Effector memory CD8-positive, alpha-beta T cell (primary cell): ENCODE measurements at regions not wholly inside any gene's neighbourhood (a gene's known extent, or its start where the extent isn't known, plus 50 kb on each side); places are given as distances from the start of the nearest gene placed in this dataset.
"Not testable (repeated sequence)": the region's sequence is repeated elsewhere in the genome, so short reads cannot be mapped to it uniquely, and the experiment has no call there.

ENCODE experiments used
- ATAC-seq: fragments of 150-1000 bp; cut with Tn5 transposase; replicated peaks from 2 replicates; pipeline ENCODE4 v1.10.0; 2021; ENCODE audit warnings: mild to moderate bottlenecking, moderate library complexity
- DNase-seq, 3 experiments: peaks; one replicate each; pipeline ENCODE4 v3.0.0; 2021
- H3K27ac Mint-ChIP-seq, 2 donors: one replicate each; pipeline ENCODE4 v1.8.0; 2022; ENCODE audit warnings: mild to moderate bottlenecking in 2 of 2, mixed read lengths in 2 of 2, moderate library complexity in 2 of 2
- H3K27me3 Mint-ChIP-seq, 2 donors: one replicate each; pipeline ENCODE4 v1.8.0; 2022; ENCODE audit warnings: mixed read lengths in 2 of 2
- H3K36me3 Mint-ChIP-seq: one replicate; pipeline ENCODE4 v1.8.0; 2022; ENCODE audit warnings: mild to moderate bottlenecking, moderate library complexity, mixed read lengths; ENCODE audit not compliant: insufficient read depth
- H3K4me1 Mint-ChIP-seq, 2 donors: one replicate each; pipeline ENCODE4 v1.8.0; 2022; ENCODE audit warnings: low read depth in 2 of 2, mixed read lengths in 2 of 2
- H3K4me3 Mint-ChIP-seq, 2 donors: one replicate each; pipeline ENCODE4 v1.8.0; 2022; ENCODE audit warnings: mild to moderate bottlenecking in 2 of 2, mixed read lengths in 2 of 2, moderate library complexity in 2 of 2
- H3K9me3 Mint-ChIP-seq, 2 donors: one replicate each; pipeline ENCODE4 v1.8.0; 2022; ENCODE audit warnings: mixed read lengths in 2 of 2

DNA sequence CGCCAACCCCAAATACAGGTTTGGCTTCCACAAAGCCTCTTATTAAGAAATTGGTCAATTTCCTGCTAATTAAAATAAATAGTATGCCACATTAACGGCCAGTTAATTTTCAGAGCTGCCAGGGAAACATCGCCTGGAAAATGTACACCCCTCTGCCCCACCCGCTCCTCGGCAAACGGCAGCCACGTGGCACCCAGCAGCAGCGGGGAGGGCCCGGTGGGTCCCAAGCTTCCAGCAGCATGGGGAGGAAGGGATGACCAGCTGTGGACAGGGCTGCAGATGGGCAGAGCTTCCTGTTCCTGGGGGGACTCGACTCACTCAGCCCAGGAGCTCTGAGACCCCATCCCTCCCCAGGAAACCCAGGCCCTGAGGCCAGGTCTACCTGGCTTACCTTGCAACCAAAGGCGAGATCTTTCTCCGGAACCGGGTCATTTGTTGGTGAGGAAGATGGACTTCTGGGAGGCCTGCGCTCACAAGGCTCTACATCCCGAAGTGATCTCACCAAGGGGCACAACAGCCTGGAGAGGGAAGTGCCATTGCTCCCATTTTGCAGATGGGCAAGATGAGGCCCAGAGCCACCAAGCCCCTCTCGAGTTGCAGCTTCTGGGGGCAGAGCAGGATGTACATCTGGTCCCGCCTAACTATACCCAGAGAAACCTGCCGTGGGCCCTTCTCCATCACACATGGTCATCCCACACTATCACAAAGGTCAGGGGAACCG lies 68.3 kb downstream of the IGLL1 start:
- no peaks in the 10 kb centered on the region for H3K36me3 Mint-ChIP-seq
- no peak overlapping the region for H3K27ac Mint-ChIP-seq
- H3K27me3 Mint-ChIP-seq, result peaks cover 16 to 53% of the 10 kb centered on the region in 2 donors

DNA sequence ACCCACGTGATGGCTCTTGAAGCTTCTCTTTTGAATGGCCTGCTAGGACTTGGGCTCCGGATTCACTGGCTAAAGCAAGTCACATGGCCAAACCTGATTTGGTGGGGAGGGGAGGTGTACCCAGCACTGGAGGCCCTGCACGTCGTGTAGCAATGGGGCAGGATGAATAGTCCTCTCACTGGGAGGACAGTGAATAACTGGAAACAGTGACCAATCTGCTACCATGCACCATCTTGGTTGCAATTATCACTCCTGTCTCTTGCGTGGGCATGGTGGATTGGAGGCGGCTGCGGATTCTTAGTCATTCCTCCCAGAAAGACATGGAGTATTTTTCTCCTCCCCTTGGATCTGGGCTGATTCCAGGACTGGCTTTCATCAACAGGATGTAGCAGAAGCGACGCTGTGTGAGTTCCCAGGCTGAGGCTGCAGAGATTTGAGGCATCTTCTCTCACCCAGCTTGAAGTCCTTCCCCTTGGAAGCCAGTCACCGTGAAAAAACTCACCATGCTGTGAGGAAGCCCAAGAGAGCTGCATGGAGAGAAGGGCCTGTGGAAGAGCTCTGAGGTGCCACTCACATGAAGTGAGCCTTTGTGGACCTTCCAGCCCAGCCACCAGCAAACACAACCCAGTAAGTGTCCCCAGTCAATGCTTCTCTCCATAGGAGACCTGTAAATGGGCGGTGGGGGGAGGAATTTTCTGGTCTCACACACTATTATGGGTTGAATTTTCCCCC lies 70.4 kb downstream of the IGLL1 start:
- Mint-ChIP-seq H3K9me3 (no peaks in the 10 kb centered on the region), H3K4me1 (no peaks in the 10 kb centered on the region), H3K4me3 (no peak overlapping the region), H3K27me3 (peaks cover 23 to 66% of the 10 kb centered on the region in 2 donors), H3K36me3 (no peaks in the 10 kb centered on the region), H3K27ac (no peak overlapping the region)
- DNase-seq (no peak), ATAC-seq (no peak)

More for the DNA sequence above, 68.3 kb downstream of the IGLL1 start:
- no peaks in the 10 kb centered on the region for H3K4me1 Mint-ChIP-seq
- no peak for DNase-seq
- H3K4me3 Mint-ChIP-seq, result no peak overlapping the region
- H3K9me3 Mint-ChIP-seq, result no peaks in the 10 kb centered on the region
- ATAC-seq, result no peak

DNA sequence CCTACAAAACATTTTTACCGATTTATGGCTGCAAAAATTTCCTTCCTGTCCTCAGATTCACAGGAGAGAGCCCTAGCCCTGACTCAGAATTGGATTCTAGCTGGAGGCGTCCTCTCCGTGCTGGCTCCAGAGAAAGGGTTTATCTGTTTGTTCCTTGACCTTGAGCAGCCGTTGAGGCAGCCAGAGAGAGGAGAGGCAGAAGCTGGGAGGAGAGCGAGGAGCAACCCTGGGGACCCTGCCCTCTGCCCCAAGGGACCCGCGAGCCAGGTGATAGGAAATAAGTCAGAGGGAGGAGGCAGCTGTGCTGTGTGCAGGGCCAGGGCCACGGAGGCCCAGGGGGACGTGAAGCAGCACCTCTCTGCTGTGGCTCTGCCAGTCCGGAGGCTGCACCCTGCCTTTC lies 75.6 kb downstream of the IGLL1 start:
- Mint-ChIP-seq H3K27me3 (peaks cover 32 to 64% of the 10 kb centered on the region in 2 donors), H3K4me3 (no peak overlapping the region), H3K27ac (no peak overlapping the region), H3K36me3 (no peaks in the 10 kb centered on the region), H3K9me3 (no peaks in the 10 kb centered on the region), H3K4me1 (peaks cover 5 to 6% of the 10 kb centered on the region in 2 donors)
- DNase-seq (no peak), ATAC-seq (no peak)

DNA sequence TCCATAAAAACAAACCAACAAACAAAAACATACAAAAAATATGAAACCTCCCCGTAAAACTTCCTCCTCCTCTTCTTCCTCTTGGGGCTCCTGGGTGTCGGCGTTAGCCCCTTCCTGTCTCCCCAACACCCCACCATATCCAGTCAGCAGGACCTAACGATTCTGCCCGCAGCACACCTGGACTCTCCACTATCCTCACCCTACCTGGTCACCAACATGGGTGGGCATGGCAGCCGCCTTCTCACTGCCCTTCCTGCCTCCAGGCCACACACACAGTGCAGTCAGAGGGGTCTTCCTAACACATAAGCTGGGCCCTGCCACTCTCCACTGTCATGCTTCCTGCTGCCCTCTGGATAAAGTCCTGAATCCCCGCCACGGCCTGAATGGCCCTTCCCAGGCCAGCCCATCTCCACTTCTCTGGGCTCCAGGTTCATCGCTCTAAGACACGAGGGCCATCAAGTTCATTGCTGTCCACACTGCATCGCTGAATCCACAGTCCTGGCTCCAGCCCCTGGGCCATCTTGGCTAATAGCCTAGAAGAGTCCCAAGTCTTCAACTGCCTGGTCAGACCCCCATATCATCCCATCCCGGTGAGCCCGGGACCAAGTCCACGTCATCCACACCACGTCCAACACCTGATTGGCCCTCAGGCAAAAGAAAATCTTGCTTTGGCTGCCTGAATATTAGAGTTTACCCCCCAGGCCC lies 76.2 kb downstream of the IGLL1 start:
- H3K27me3 Mint-ChIP-seq, result peaks cover 32 to 66% of the 10 kb centered on the region in 2 donors
- no peaks in the 10 kb centered on the region for H3K36me3 Mint-ChIP-seq
- peak overlapping the region in 1 of 2 donors; percentile 13 for H3K4me3 Mint-ChIP-seq
- ATAC-seq, result no peak
- no peak overlapping the region for H3K27ac Mint-ChIP-seq
- H3K4me1 Mint-ChIP-seq, result peaks cover 5 to 6% of the 10 kb centered on the region in 2 donors
- no peak for DNase-seq
- no peaks in the 10 kb centered on the region for H3K9me3 Mint-ChIP-seq

DNA sequence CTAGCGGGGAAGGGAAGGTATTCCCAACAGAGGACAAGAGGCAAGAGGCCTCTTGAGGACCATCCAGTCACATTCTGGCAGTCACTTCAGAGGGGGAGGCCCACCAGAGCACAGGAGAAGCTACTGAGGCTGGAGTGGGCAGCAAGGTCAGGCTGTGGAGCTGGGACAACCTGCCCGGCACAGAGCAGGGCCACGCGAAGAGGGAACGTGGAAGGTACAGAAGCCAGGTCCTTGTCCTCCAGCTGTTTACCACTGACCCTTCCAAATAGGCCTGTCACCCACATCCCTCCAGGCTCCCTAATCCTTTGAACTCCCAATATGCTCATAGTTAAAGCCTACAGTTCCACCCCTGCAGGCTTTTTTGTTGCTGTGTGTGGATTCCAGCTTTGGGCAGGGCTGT lies 76.9 kb downstream of the IGLL1 start:
- Mint-ChIP-seq H3K36me3 (no peaks in the 10 kb centered on the region), H3K4me1 (peaks cover 5 to 6% of the 10 kb centered on the region in 2 donors), H3K9me3 (no peaks in the 10 kb centered on the region), H3K4me3 (peak overlapping the region in 1 of 2 donors; percentile 13), H3K27me3 (peaks cover 32 to 73% of the 10 kb centered on the region in 2 donors), H3K27ac (no peak overlapping the region)
- ATAC-seq (no peak), DNase-seq (no peak)

DNA sequence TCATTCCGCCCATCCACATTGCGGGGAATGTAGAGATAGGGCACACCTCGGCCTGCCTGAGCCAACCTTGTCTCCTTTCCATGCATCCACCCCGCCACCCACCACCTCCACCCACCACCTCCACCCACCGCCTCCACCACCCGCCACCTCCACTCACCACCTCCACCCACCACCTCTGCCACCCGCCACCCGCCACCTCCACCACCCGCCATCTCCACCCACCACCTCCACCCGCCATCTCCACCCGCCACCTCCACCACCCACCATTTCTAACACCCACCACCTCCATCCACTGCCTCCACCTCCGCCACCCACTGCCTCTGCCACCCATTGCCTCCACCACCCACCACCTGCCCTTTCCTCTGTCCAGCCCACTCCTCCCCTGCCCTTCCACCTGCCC lies 78.4 kb downstream of the IGLL1 start:
- no peaks in the 10 kb centered on the region for H3K9me3 Mint-ChIP-seq
- H3K4me3 Mint-ChIP-seq, result no peak overlapping the region
- H3K27ac Mint-ChIP-seq, result peak overlapping the region in 1 of 2 donors; percentile 58
- H3K27me3 Mint-ChIP-seq, result peaks cover 23 to 73% of the 10 kb centered on the region in 2 donors
- DNase-seq (no peak), ATAC-seq (no peak)
- H3K4me1 Mint-ChIP-seq, result peaks cover 5 to 6% of the 10 kb centered on the region in 2 donors
- H3K36me3 Mint-ChIP-seq, result no peaks in the 10 kb centered on the region

DNA sequence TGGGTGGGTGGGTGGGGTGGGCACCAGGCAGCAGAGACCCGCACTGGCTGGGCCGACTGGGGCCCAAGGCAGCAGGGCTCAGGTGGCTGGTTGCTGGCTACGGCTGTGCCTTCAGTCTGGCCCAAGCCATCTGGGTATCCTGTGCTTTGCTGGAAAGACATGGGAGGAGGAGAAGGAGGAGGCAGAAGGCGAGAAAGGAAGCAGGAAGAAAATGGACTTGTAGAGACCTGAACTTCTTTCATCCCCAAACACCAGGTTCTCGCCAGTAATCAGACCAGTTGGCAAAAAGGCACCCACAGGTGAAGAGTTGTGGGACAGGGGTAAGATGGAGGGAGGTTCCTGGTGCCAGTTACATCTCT lies 78.8 kb downstream of the IGLL1 start:
- Mint-ChIP-seq H3K27me3 (peaks cover 27 to 77% of the 10 kb centered on the region in 2 donors), H3K9me3 (no peaks in the 10 kb centered on the region), H3K4me3 (no peak overlapping the region), H3K4me1 (peaks cover 7 to 9% of the 10 kb centered on the region in 2 donors), H3K27ac (peak overlapping the region in 1 of 2 donors; percentile 58), H3K36me3 (no peaks in the 10 kb centered on the region)
- DNase-seq (no peak), ATAC-seq (no peak)

DNA sequence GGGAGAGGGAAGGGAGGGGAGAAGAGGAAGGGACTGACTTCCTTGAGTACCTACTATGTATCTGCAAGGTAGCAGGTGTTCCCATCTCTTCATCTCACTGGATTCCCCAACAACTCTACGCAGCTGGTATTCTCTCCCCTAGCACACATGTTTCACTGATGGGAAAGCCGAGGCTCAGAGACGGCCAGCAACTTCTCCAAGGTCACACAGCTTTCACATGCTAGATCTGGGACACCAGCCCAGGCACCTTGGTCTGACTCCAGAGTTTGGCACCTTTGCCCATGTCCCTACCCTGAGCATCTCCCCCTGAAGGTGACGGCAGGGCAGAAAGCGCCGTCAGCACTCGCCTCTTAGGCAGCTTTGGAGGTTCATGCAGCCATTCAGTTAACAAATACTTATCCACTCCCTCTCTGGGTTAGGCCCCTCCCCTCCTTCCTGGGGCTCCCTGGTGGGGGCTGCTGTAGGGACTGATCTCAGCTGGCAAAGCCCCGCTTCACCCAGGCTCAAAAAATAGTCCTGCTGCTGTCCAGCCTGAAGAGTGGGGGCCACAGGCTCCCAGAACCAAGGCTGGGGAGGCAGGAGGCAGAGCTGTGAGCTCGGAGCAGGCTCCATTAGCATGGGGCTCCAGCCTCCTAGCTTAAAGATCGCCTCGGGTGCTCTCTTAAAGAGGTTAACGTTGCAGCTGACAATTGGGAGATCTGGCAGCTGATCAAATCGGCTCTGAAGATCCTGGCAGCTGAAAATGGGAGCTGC lies 79.4 kb downstream of the IGLL1 start:
- no peaks in the 10 kb centered on the region for H3K9me3 Mint-ChIP-seq
- ATAC-seq (no peak), DNase-seq (no peak)
- H3K4me3 Mint-ChIP-seq, result no peak overlapping the region
- no peaks in the 10 kb centered on the region for H3K36me3 Mint-ChIP-seq
- H3K27ac Mint-ChIP-seq, result peak overlapping the region in 1 of 2 donors; percentile 58
- H3K27me3 Mint-ChIP-seq, result peaks cover 28 to 78% of the 10 kb centered on the region in 2 donors
- H3K4me1 Mint-ChIP-seq, result peaks cover 11 to 14% of the 10 kb centered on the region in 2 donors

DNA sequence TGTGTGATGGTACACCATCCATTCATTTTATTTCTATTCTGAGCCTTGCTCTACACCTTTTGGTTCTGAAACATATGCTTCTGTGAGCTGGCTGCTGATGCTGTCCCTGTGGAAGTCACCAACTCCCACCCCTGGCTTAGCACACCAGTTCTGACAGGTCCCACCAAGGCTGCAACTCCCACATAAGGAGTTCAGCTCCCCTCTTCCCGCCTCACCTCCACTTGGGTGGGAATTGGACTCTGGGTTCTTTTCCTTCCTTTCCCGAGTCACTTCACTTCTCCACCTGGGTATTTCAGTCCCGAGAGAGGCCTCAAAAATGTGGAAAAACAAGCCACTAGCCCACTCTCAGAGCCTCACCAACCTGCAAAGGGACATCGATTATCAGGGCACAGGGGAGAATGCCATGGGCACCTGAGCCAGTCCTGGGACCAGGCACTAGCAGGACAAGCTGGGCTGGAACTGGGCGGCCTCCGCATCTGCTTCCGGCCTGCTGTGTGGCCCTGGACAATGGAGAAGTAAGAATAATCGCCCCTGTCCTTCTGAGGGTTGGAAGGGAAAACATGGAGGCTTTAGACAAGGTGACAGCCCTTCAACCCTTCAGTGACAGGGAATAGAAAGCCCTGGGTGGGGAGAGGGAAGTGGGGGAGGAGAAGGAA lies 80.1 kb downstream of the IGLL1 start:
- peaks cover 11 to 14% of the 10 kb centered on the region in 2 donors for H3K4me1 Mint-ChIP-seq
- DNase-seq (no peak), ATAC-seq (no peak)
- H3K4me3 Mint-ChIP-seq, result no peak overlapping the region
- no peaks in the 10 kb centered on the region for H3K9me3 Mint-ChIP-seq
- peaks cover 24 to 73% of the 10 kb centered on the region in 2 donors for H3K27me3 Mint-ChIP-seq
- H3K36me3 Mint-ChIP-seq, result no peaks in the 10 kb centered on the region
- H3K27ac Mint-ChIP-seq, result peak overlapping the region in 1 of 2 donors; percentile 47

DNA sequence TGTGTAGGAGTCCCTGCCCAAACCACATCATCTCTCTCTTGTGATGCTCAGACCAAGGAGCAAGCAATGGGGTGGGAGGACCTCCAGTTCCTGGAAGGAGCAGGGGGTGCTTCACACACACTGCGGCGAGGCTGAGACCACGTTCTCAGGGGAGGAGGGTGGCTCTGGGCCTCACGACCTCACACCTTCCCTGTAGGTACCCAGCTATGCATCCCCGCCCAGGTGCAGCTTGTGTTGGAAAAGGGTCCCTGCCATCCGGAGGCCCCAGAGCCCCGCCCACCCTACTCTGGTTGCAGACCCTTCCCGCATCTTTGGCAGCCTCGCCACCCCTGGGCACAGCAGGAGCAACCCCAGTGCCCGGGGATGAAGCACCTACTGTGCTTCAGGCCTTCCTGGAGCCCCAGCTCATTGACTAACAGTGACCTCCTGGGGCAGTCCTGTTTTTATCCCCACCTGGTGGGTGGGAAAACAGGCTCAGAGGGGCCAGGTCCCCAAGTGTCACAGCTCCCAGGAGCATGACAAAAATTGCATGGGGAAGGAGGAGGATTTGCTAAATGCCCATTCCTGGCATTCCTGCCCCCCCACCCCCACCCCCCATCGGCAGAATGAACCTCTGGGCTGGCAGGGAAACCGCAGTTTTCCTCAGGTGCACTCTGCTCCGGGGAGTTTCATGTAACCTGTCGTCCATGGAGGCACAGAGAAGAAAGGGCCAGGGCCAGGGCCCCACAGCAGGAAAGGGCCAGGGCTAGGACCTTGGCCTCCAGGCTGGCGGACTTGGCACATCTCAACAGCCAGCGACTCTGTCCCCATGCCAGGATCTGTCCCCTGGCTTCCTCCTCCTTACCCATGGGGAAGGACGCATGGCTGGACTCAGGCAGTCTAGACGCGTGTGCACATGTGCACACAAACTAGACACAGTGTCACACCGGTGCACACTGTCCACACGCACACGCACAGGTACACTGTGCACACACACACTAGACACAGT lies 81.0 kb downstream of the IGLL1 start:
- Mint-ChIP-seq H3K9me3 (no peaks in the 10 kb centered on the region), H3K36me3 (no peaks in the 10 kb centered on the region), H3K27ac (peak overlapping the region in 1 of 2 donors; percentile 56), H3K4me3 (no peak overlapping the region), H3K27me3 (peaks cover 26 to 71% of the 10 kb centered on the region in 2 donors), H3K4me1 (peaks cover 11 to 14% of the 10 kb centered on the region in 2 donors)
- DNase-seq (no peak), ATAC-seq (no peak)

DNA sequence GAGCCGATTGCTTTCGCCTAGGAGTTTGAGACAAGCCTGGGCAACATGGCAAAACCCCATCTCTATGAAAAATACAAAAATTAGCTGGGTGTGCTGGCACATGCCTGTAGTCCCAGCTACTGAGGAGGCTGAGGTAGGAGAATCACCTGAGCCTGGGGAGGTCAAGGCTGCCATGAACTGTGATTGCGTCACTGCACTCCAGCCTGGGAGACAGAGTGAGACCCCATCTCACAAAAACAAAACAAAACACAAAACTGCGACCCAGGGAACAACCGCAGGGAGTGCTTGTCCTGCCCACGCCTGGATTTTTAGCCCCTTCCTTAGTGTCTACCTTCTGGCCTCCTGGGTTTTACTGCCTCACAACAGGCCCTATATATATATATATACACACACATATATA lies 82.2 kb downstream of the IGLL1 start:
- Mint-ChIP-seq H3K27me3 (peaks cover 19 to 64% of the 10 kb centered on the region in 2 donors), H3K4me1 (peaks cover 9 to 11% of the 10 kb centered on the region in 2 donors)
- not testable (repeated sequence) for H3K36me3 Mint-ChIP-seq, H3K4me3 Mint-ChIP-seq, H3K9me3 Mint-ChIP-seq, H3K27ac Mint-ChIP-seq, DNase-seq, ATAC-seq
